Central memory CD8-positive, alpha-beta T cell (primary cell): ENCODE measurements at regions not wholly inside any gene's neighbourhood (a gene's known extent, or its start where the extent isn't known, plus 50 kb on each side); places are given as distances from the start of the nearest gene placed in this dataset.

Source experiments
- ATAC-seq: fragments of 150-1000 bp; cut with Tn5 transposase; replicated peaks from 2 replicates; pipeline ENCODE4 v1.10.0; 2022; ENCODE audit warnings: mild to moderate bottlenecking, moderate FRiP score, moderate number of reproducible peaks; ENCODE audit not compliant: poor library complexity, severe bottlenecking; ENCODE audit errors: extremely low read depth
- DNase-seq, 2 donors: peaks; one replicate each; pipeline ENCODE4 v3.0.0; 2021; ENCODE audit warnings: low spot score in 2 of 2
- H3K27ac Mint-ChIP-seq: one replicate; pipeline ENCODE4 v1.8.0; 2022; ENCODE audit warnings: low read depth, mild to moderate bottlenecking, moderate library complexity, mixed read lengths
- H3K27me3 Mint-ChIP-seq: one replicate; pipeline ENCODE4 v1.8.0; 2022; ENCODE audit warnings: mixed read lengths
- H3K36me3 Mint-ChIP-seq: one replicate; pipeline ENCODE4 v1.8.0; 2022; ENCODE audit warnings: mild to moderate bottlenecking, moderate library complexity, mixed read lengths; ENCODE audit not compliant: insufficient read depth
- H3K4me1 Mint-ChIP-seq: one replicate; pipeline ENCODE4 v1.8.0; 2022; ENCODE audit warnings: mixed read lengths
- H3K4me3 Mint-ChIP-seq: one replicate; pipeline ENCODE4 v1.8.0; 2022; ENCODE audit warnings: mild to moderate bottlenecking, moderate library complexity, mixed read lengths
- H3K9me3 Mint-ChIP-seq: one replicate; pipeline ENCODE4 v1.8.0; 2022; ENCODE audit warnings: mixed read lengths

DNA sequence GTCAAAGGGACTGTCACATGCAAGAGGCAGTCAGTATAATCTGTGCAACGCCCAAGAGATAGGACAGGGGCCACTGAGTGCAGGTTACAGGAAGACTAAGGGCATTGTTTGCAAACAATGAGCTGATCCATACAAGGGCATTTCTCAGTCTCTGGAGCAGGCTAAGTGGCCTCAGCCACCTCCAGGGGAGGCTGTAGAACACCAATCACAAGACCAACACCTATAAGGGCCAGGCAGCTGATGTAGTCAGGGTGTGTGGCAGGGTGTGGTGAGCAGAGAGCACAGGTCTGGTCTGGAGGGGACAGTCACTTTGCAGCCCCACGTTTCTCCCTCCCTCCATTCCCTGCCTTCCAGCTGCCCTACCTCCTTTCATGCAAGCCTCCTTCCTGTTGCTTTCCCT lies 83.2 kb upstream of the ADRA1B start:
- peaks cover 42% of the 10 kb centered on the region for H3K27me3 Mint-ChIP-seq
- no peaks in the 10 kb centered on the region for H3K4me1 Mint-ChIP-seq
- no peak for ATAC-seq
- H3K36me3 Mint-ChIP-seq = no peaks in the 10 kb centered on the region
- no peak overlapping the region for H3K27ac Mint-ChIP-seq
- DNase-seq = no peak
- H3K4me3 Mint-ChIP-seq = no peak overlapping the region
- H3K9me3 Mint-ChIP-seq = no peaks in the 10 kb centered on the region

DNA sequence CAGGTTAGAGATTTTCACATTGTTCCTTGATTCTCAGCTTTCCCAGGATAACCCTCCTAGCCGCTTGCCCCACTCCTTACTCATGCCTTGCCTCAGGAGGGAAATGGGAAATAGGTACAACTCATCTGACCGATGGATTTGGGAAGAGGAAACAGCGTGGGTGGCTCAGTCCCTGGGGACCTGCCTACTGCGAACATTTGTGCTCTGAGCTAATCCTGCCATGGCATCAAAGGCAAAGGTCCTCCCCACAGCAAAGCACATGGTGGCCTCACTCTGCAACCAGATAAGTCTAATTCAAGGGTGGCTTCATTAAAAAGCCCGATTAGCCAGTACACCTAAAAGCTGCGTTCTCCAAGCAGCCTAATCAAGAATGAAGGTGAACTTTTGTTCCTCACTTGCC lies 82.4 kb upstream of the ADRA1B start:
- peaks cover 42% of the 10 kb centered on the region for H3K27me3 Mint-ChIP-seq
- no peak overlapping the region for H3K4me3 Mint-ChIP-seq
- H3K4me1 Mint-ChIP-seq = no peaks in the 10 kb centered on the region
- no peak overlapping the region for H3K27ac Mint-ChIP-seq
- no peak for ATAC-seq
- no peaks in the 10 kb centered on the region for H3K36me3 Mint-ChIP-seq
- DNase-seq = no peak
- no peaks in the 10 kb centered on the region for H3K9me3 Mint-ChIP-seq

DNA sequence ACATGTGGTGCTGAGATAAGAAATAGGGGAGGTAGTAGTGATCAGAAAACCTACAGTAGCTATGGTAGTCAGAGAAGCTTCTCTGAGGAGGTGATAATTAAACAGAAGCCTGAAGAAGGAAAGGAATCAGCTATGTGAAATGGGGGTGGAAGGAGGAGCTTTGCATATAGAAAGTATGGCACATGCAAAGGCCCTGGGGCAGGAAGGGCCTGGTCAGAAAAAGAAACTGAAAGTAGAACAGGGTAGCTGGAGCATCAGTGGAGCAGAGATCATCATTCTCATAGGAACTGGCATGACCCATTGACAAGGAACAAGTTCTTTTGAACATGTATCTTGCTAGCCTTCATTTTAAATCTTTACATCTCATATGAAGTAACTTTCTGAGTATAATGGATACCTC lies 80.7 kb upstream of the ADRA1B start:
- no peak overlapping the region for H3K27ac Mint-ChIP-seq
- ATAC-seq = no peak
- peaks cover 41% of the 10 kb centered on the region for H3K27me3 Mint-ChIP-seq
- no peaks in the 10 kb centered on the region for H3K36me3 Mint-ChIP-seq
- H3K4me1 Mint-ChIP-seq = no peaks in the 10 kb centered on the region
- no peak for DNase-seq
- H3K9me3 Mint-ChIP-seq = no peaks in the 10 kb centered on the region
- H3K4me3 Mint-ChIP-seq = no peak overlapping the region

DNA sequence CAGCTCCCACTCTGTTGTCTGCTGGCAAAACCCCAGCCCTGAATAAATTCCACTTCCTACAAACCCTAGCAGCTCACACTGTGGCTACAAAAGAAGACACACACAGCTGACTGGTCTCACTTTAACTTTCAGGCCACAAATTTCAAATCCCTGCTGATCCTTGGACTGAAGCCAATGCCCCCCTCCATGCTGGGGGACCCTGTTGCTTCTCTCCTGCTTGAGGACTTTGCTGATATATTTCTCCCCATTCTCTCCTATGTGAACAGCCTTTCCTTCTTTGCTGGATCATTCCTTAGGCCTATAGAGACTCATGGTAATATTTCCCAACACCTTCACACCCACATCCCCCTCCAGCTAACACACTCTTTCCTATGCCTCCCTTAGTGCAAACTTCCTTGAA lies 79.6 kb upstream of the ADRA1B start:
- Mint-ChIP-seq H3K36me3 (no peaks in the 10 kb centered on the region), H3K27ac (no peak overlapping the region), H3K9me3 (no peaks in the 10 kb centered on the region), H3K4me1 (no peaks in the 10 kb centered on the region), H3K4me3 (no peak overlapping the region), H3K27me3 (peaks cover 34% of the 10 kb centered on the region)
- ATAC-seq = no peak
- DNase-seq = no peak

DNA sequence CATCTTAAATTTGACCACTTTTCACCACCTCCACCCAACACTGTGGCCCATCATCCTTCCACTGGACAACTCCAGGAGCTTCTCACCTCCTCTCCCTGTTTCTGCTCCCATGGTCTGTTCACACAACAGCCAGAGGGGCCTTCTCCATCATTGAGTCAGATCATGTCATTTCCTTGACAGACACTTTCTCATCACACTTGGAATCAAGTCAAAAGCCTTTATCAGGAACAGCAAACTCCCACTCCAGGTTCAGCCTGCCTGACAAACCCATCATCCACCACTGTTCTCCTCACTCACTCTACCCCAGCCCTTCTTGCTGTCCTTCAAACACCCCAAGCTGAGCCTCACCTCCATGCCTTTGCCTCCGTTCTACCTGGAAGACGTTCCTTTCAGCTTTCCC lies 78.4 kb upstream of the ADRA1B start:
- ATAC-seq (no peak), DNase-seq (no peak)
- H3K27ac Mint-ChIP-seq = no peak overlapping the region
- H3K36me3 Mint-ChIP-seq = no peaks in the 10 kb centered on the region
- no peak overlapping the region for H3K4me3 Mint-ChIP-seq
- H3K4me1 Mint-ChIP-seq = no peaks in the 10 kb centered on the region
- H3K9me3 Mint-ChIP-seq = no peaks in the 10 kb centered on the region
- H3K27me3 Mint-ChIP-seq = peaks cover 23% of the 10 kb centered on the region

DNA sequence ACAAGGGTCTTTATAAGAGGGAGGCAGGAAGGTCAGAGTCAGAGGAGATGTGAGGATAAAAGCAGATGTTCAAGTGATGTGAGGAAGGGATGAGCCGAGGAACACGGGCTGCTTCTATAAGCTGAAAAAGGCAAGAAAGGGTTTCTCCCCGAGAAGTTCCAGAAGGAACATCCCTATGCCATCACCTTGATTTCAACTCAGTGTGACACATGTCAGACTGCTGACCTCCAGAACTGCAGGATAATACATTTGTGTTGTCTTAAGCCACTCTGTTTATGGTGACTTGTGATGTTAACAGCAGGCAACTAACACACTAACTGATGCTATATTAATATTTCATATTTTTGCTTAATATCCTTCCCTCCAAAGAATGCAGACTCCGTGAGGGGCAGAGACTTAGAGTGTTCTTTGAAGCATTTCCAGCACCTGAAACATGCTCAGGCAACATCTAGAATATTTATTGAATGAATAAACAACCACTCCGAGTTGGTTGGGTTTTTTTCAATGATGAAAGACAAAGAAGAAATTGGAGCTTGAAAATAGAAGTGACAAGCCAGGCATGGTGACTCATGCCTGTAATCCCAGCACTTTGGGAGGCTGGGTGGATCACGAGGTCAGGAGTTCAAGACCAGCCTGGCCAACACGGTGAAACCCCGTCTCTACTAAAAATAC lies 77.6 kb upstream of the ADRA1B start:
- H3K36me3 Mint-ChIP-seq = no peaks in the 10 kb centered on the region
- H3K27ac Mint-ChIP-seq = no peak overlapping the region
- no peak overlapping the region for H3K4me3 Mint-ChIP-seq
- DNase-seq (no peak), ATAC-seq (no peak)
- H3K9me3 Mint-ChIP-seq = no peaks in the 10 kb centered on the region
- no peaks in the 10 kb centered on the region for H3K4me1 Mint-ChIP-seq
- H3K27me3 Mint-ChIP-seq = peaks cover 19% of the 10 kb centered on the region

DNA sequence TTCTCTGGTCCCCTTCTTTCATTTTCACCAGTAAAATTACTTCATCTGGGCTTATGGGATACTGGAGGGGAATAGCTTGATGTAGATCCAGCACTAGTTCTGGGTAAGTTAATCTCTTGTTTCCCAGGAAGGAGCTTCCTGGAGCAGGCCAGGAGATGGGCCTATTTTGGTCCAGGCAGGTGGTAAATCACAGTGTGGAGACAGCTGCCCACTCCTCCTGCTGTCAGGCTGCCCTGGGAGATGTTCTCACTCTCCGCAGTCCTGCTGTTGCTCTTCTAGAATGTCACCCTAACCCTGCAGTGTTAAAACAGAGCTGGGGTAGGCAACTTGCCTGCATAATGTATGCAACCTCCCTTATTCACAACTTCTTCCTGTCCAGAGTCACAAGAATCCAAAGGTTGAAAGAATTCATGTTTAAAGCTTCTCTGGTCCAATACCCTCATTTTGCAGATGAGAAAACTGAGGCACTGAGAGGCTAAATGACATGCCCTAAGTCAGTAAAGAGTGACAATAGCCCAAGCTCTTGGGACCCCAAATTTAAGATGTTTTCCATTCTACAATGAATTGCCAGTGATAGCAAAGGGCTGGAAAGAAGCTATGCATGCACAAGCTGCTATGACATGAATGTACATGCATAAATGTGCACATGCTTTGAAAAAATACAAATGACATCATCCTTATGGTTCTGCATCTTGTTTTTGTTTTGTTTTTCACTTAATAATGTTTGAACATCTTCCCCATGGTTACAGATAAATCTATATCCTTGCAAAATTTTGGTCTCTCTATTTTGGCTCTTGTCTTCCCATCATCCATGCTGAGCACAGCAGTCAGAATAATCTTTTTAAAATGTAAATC lies 71.8 kb upstream of the ADRA1B start:
- H3K27me3 Mint-ChIP-seq = peaks cover 15% of the 10 kb centered on the region
- no peaks in the 10 kb centered on the region for H3K36me3 Mint-ChIP-seq

DNA sequence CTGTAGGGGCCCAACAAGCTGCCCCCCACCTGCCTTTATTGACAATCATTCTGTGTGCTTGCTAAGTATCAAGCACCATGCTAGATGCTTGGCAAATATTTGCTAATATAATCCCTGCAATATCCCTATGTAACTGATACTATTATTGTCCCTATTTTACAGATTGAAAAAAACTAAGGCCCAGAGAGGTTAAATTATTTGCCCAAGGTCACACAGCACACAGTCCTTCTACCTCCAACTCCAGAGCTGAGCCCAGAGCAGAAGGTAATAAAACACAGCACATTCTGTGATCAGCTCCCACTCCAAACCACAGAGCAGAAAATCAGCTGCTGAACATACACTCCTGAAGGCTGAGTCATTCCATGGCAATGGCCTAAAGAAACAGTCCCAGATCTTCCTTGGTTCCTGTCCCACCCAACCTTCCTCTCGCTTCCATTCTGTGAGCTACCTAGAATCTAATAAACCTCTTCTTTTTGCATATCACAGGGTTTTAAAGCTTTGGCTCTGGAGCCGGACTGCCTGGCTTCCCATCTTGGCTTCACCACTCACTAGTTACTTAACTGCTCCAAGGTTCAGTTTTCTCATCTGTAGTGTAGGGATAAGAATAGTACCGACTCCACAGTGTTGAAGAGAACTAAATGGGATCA lies 66.7 kb upstream of the ADRA1B start:
- Mint-ChIP-seq H3K27ac (no peak overlapping the region), H3K36me3 (no peaks in the 10 kb centered on the region), H3K9me3 (no peaks in the 10 kb centered on the region), H3K27me3 (peaks cover 20% of the 10 kb centered on the region), H3K4me3 (no peak overlapping the region), H3K4me1 (no peaks in the 10 kb centered on the region)
- ATAC-seq (no peak), DNase-seq (no peak)

More for the DNA sequence above, 71.8 kb upstream of the ADRA1B start:
- H3K4me1 Mint-ChIP-seq = no peaks in the 10 kb centered on the region
- ATAC-seq (no peak), DNase-seq (no peak)
- H3K9me3 Mint-ChIP-seq = no peaks in the 10 kb centered on the region
- no peak overlapping the region for H3K27ac Mint-ChIP-seq
- no peak overlapping the region for H3K4me3 Mint-ChIP-seq

DNA sequence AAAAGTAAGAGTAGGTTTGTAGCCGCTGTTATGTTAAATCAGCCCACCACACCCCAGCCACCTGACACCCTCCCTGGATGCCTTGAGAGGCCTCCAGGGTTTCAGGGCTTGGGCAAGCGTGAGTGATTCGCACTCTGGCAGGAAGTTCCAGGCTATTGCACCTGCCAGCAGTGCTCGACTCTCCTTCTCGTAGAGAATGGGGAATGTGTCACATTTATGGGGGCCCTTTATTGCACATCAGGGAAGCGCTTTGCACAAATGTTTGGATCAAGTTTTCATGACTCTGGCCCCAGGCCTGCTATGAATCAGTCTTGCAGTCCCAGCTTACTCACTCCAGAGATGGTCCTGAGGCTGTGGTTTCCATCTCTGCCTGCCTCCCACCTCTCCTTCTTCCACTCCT lies 66.1 kb upstream of the ADRA1B start:
- ATAC-seq (no peak), DNase-seq (no peak)
- Mint-ChIP-seq H3K9me3 (no peaks in the 10 kb centered on the region), H3K4me1 (no peaks in the 10 kb centered on the region), H3K36me3 (no peaks in the 10 kb centered on the region), H3K4me3 (no peak overlapping the region), H3K27ac (no peak overlapping the region), H3K27me3 (peaks cover 26% of the 10 kb centered on the region)

DNA sequence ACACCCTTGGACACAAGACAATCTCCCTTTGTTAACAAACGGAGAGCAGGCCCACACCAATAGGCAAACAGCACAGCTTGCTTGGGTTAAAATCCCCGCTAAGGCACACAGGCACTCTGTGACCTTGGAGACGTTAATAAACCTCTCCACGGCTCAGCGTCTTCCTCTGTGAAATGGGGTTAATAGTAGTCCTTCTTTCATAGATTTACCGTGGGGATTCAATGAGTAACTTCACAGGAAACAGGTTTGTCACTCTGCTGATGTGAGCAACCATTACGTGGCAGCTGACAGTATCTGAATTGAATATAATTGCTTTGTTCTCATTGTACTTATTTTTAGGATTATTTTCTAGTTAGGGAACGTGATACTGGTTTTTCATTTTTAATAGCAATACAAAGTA lies 65.2 kb upstream of the ADRA1B start:
- H3K9me3 Mint-ChIP-seq = no peaks in the 10 kb centered on the region
- DNase-seq = no peak
- no peak overlapping the region for H3K4me3 Mint-ChIP-seq
- H3K36me3 Mint-ChIP-seq = peaks cover 3% of the 10 kb centered on the region
- no peaks in the 10 kb centered on the region for H3K4me1 Mint-ChIP-seq
- no peak overlapping the region for H3K27ac Mint-ChIP-seq
- H3K27me3 Mint-ChIP-seq = peaks cover 35% of the 10 kb centered on the region
- no peak for ATAC-seq

DNA sequence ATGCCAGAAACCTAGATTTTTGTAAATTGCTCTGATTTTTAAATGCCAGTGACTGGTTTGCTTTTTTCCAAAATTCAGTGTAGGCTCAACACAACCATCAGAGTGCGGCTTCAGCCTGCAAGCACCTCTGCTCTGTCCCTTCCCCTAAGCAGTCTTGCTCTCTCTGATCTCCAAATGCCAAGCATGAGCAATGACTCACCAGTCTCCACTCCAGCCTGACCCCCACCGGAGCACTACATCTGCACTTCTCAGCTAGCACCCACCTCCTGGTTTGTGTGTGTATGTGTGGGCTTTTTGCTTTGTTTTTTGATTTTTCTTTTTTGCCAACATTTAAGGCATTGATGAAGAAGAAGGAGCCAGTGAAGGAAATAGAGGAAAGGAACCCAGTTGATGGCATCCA lies 61.4 kb upstream of the ADRA1B start:
- no peaks in the 10 kb centered on the region for H3K9me3 Mint-ChIP-seq
- no peak overlapping the region for H3K4me3 Mint-ChIP-seq
- H3K4me1 Mint-ChIP-seq = no peaks in the 10 kb centered on the region
- ATAC-seq (no peak), DNase-seq (no peak)
- H3K27me3 Mint-ChIP-seq = peaks cover 42% of the 10 kb centered on the region
- H3K36me3 Mint-ChIP-seq = peaks cover 3% of the 10 kb centered on the region
- no peak overlapping the region for H3K27ac Mint-ChIP-seq

DNA sequence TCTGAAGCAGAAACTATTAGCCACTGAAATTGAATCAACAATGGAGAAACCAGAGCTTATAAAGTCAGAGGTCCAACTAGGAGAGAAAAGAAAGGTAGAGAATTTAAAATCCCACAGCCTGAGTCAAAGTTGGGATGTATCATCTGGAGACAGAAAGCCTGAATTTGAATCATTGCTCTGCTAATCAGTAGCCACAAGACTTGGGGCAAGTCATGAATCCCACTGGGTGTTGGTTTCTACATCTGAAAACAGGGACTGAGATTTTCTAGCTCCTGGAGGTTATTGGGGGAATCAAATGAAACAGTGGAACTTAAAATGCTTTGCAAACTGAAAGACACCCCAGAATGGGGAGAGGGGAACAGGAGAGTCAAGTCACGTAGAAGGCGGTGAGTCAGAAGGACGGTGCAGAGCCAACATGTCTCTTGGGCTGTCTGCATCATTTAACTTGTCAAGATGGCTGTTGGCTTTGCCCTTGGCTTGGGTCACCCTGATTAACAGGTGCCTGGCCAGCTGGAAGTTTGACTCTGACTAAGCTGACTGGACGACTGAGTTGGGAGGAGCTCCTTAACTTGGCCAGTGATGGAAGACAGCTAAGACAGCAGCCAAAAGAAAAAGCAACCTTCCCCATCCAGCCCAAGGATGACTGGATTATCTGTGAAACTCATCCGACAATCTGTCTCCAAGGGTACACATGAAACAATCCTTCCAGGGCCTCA lies 60.6 kb upstream of the ADRA1B start:
- no peak for ATAC-seq
- peaks cover 3% of the 10 kb centered on the region for H3K36me3 Mint-ChIP-seq
- no peak for DNase-seq

More for the DNA sequence above, 60.6 kb upstream of the ADRA1B start:
- no peak overlapping the region for H3K27ac Mint-ChIP-seq
- H3K27me3 Mint-ChIP-seq = peaks cover 39% of the 10 kb centered on the region
- no peaks in the 10 kb centered on the region for H3K9me3 Mint-ChIP-seq
- no peaks in the 10 kb centered on the region for H3K4me1 Mint-ChIP-seq
- H3K4me3 Mint-ChIP-seq = no peak overlapping the region
